SK-N-SH (cell line): ENCODE measurements at regions not wholly inside any gene's neighbourhood (a gene's known extent, or its start where the extent isn't known, plus 50 kb on each side); places are given as distances from the start of the nearest gene placed in this dataset.

Experiments
- EP300 ChIP-seq, 2 experiments: IDR thresholded peaks; 2 replicates each; pipeline versions ENCODE4 v1.4.0 to v1.6.1; 2012; ENCODE audit warnings: borderline replicate concordance in 1 of 2, low read depth in 1 of 2, low read length in 1 of 2
- GABPA ChIP-seq: IDR thresholded peaks from 2 replicates; pipeline ENCODE4 v1.4.0; 2012; ENCODE audit warnings: low read depth, mild to moderate bottlenecking
- JUND ChIP-seq: IDR thresholded peaks from 2 replicates; pipeline ENCODE4 v1.4.0; 2012
- MXI1 ChIP-seq: IDR thresholded peaks from 2 replicates; pipeline ENCODE4 v1.6.1; 2012; ENCODE audit warnings: mild to moderate bottlenecking, low read depth, low read length, improper control_type of control experiment
- POLR2AphosphoS5 ChIP-seq: IDR thresholded peaks from 2 replicates; pipeline ENCODE4 v1.6.1; 2012; ENCODE audit warnings: low read depth, low read length
- TF ChIP-seq, protein P1 (sequence below): fragments of 200-600 bp; sonication (generic); IDR thresholded peaks from 2 replicates; pipeline ENCODE4 v1.6.1; 2017; ENCODE audit warnings: antibody characterized with exemption, mild to moderate bottlenecking, moderate library complexity
- TF ChIP-seq, protein P2 (sequence below): fragments of 150-350 bp; IDR thresholded peaks from 2 replicates; pipeline ENCODE4 v1.6.1; 2017; ENCODE audit warnings: antibody characterized with exemption, low read length, low read depth, borderline replicate concordance

DNA sequence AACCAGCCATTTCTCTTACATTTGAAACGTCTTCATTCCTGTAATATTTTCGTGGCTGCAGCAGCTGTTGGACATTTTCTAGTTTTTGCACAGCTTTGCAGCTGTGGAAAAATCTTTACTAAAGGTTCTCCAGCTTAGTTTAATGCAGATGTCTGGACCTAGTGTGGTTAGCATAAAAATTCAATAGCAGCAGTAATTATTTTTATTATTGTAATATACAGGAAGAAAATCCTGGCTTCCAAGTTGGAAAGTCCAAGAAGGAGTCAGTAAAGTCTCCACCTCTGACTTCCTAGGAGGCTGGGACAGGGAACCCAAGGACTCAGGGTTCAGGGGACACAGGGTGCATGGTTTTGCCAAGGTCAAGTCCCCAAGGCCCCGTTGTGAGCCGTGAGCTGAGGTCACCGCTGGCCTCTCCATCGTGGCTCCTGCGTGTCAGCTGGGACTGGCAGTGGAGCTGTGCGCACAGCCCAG is 230.6 kb downstream of the FNDC1 start:
- no peak for TF ChIP-seq JUND
- TF ChIP-seq EP300 (IDR thresholded peaks at IDR 0.05; ENCODE audit: borderline replicate concordance in 1 of 2, low read depth in 1 of 2, low read length in 1 of 2): no peak
- no peak for TF ChIP-seq GABPA
- TF ChIP-seq, protein P1, sequence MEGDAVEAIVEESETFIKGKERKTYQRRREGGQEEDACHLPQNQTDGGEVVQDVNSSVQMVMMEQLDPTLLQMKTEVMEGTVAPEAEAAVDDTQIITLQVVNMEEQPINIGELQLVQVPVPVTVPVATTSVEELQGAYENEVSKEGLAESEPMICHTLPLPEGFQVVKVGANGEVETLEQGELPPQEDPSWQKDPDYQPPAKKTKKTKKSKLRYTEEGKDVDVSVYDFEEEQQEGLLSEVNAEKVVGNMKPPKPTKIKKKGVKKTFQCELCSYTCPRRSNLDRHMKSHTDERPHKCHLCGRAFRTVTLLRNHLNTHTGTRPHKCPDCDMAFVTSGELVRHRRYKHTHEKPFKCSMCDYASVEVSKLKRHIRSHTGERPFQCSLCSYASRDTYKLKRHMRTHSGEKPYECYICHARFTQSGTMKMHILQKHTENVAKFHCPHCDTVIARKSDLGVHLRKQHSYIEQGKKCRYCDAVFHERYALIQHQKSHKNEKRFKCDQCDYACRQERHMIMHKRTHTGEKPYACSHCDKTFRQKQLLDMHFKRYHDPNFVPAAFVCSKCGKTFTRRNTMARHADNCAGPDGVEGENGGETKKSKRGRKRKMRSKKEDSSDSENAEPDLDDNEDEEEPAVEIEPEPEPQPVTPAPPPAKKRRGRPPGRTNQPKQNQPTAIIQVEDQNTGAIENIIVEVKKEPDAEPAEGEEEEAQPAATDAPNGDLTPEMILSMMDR: no peak
- TF ChIP-seq, protein P2, sequence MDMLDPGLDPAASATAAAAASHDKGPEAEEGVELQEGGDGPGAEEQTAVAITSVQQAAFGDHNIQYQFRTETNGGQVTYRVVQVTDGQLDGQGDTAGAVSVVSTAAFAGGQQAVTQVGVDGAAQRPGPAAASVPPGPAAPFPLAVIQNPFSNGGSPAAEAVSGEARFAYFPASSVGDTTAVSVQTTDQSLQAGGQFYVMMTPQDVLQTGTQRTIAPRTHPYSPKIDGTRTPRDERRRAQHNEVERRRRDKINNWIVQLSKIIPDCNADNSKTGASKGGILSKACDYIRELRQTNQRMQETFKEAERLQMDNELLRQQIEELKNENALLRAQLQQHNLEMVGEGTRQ: no peak
- no peak for TF ChIP-seq MXI1
- no peak for TF ChIP-seq POLR2AphosphoS5
